ENCODE measurements at regions not wholly inside any gene's neighbourhood (a gene's known extent, or its start where the extent isn't known, plus 50 kb on each side); places are given as distances from the start of the nearest gene placed in this dataset.

- DNase-seq = no peak
Measured at GRCh38 chr9:80218328-80218727, 646.6 kb downstream of the TLE4 start.

- DNase-seq = no peak
Measured at GRCh38 chr9:80213613-80214012, 641.8 kb downstream of the TLE4 start.

GRCh38 chr9:80208696-80209095, 636.9 kb downstream of the TLE4 start:
- no peak for DNase-seq

GRCh38 chr9:80204054-80204453, 632.3 kb downstream of the TLE4 start:
- no peak for DNase-seq

GRCh38 chr9:80197661-80198060, 625.9 kb downstream of the TLE4 start:
- DNase-seq = no peak

GRCh38 chr9:80191108-80191507, 619.3 kb downstream of the TLE4 start:
- DNase-seq = no peak

GRCh38 chr9:80188579-80188978, 616.8 kb downstream of the TLE4 start:
- no peak for DNase-seq

- no peak for DNase-seq
Measured at GRCh38 chr9:80185112-80185738, 613.5 kb downstream of the TLE4 start.

- no peak for DNase-seq
Measured at GRCh38 chr9:80177949-80178480, 606.2 kb downstream of the TLE4 start.

GRCh38 chr9:80175286-80176150, 603.8 kb downstream of the TLE4 start:
- DNase-seq = peak; percentile 40

GRCh38 chr9:80163889-80164288, 592.1 kb downstream of the TLE4 start:
- no peak for DNase-seq

- peak; percentile 40 for DNase-seq
Measured at GRCh38 chr9:80158554-80159170, 586.9 kb downstream of the TLE4 start.

- DNase-seq = peak; percentile 48
Measured at GRCh38 chr9:80158131-80158530, 586.4 kb downstream of the TLE4 start.

GRCh38 chr9:80157561-80157983, 585.8 kb downstream of the TLE4 start:
- DNase-seq = peak; percentile 86

- no peak for DNase-seq
Measured at GRCh38 chr9:80156756-80157472, 585.1 kb downstream of the TLE4 start.

GRCh38 chr9:80156262-80156661, 584.5 kb downstream of the TLE4 start:
- DNase-seq = no peak

- DNase-seq = no peak
Measured at GRCh38 chr9:80147866-80148265, 576.1 kb downstream of the TLE4 start.

- DNase-seq = no peak
Measured at GRCh38 chr9:80146466-80146865, 574.7 kb downstream of the TLE4 start.

GRCh38 chr9:80144856-80145255, 573.1 kb downstream of the TLE4 start:
- DNase-seq = no peak

GRCh38 chr9:80144406-80144805, 572.6 kb downstream of the TLE4 start:
- DNase-seq = no peak

GRCh38 chr9:80143899-80144298, 572.1 kb downstream of the TLE4 start:
- DNase-seq = no peak

GRCh38 chr9:80134487-80134886, 562.7 kb downstream of the TLE4 start:
- no peak for DNase-seq

Measured in left kidney (tissue), 1 donor.